HG03378 (cell line): ENCODE measurements at regions not wholly inside any gene's neighbourhood (a gene's known extent, or its start where the extent isn't known, plus 50 kb on each side); places are given as distances from the start of the nearest gene placed in this dataset.
A peak's percentile ranks its signal among the peaks of the same experiment; 100 is the strongest.
"Not testable (repeated sequence)": the region's sequence is repeated elsewhere in the genome, so short reads cannot be mapped to it uniquely, and the experiment has no call there.

ENCODE experiments used
- ATAC-seq: cut with Tn5 transposase; IDR thresholded peaks from one replicate; pipeline ENCODE4 v1.9.1; 2021; ENCODE audit warnings: mild to moderate bottlenecking, moderate library complexity; ENCODE audit not compliant: unreplicated experiment

DNA sequence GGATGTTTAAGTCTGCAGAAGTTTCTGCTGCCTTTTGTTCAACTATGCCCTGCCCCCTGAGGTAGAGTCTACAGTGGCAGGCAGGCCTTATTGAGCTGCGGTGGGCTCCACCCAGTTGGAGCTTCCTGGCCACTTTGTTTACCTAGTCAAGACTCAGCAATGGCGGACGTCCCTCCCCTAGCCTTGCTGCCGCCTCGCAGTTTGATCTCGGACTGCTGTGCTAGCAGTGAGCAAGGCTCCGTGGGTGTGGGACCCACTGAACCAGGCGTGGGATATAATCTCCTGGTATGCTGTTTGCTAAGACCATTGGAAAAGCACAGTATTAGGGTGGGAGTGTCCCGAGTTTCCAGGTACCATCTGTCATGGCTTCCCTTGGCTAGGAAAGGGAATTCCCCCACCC lies 79.4 kb upstream of the RPS6KA6 start:
- not testable (repeated sequence) for ATAC-seq

DNA sequence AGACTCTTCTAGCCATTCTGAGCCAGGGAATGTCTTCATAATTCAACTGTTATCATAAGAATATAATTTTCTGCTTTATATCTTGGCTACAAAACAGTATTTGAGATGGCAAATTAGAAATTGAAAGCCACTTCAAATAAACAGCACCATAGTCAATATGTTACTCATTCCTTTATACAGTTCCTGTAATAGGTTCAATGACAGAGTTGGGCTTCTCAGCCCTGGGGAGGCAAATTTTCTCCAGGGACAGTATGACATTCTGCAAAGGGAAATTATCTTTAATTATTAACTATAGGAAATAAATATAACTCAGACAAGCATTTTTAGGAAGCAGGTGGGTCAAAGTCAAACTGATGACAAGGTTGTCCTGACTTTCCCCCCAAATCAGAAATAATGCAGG lies 71.9 kb upstream of the RPS6KA6 start:
- peak; percentile 61 for ATAC-seq

DNA sequence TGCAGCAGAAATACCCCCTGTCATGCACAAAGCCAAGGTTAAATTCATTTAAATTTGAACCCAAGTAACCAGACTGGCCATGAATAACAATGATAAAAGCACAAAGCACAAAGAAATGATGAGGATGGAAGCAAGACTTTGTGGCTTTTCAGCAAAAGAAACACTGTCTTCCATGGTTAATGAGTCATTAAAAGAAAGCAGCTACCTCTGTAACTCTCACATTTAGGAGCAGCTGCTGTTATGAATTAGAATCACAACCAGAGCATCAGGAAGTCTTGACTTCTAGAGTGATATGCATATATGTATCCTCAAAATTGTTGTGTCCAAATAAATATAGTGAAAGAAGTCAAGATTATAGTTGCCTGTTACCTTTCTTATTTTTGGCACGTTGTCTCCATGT lies 70.7 kb upstream of the RPS6KA6 start:
- ATAC-seq, result no peak

DNA sequence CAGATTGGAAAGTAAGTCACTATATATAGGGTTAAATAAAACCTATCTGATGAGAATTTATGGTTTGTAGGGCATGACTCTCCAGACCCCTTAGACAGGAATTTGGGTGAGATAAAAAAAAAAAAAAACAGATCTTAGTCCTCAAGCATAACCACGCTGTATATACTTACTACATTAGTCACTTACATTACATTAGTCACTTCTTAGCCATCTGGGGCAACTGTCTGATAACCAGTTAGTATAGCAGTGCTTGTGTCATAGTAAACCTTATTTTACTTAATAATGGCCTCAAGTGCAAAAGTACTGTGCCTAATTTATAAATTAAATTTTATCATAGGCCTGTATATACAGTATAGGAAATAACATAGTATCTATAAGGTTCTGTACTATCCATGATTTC lies 60.2 kb upstream of the RPS6KA6 start:
- ATAC-seq, result no peak

DNA sequence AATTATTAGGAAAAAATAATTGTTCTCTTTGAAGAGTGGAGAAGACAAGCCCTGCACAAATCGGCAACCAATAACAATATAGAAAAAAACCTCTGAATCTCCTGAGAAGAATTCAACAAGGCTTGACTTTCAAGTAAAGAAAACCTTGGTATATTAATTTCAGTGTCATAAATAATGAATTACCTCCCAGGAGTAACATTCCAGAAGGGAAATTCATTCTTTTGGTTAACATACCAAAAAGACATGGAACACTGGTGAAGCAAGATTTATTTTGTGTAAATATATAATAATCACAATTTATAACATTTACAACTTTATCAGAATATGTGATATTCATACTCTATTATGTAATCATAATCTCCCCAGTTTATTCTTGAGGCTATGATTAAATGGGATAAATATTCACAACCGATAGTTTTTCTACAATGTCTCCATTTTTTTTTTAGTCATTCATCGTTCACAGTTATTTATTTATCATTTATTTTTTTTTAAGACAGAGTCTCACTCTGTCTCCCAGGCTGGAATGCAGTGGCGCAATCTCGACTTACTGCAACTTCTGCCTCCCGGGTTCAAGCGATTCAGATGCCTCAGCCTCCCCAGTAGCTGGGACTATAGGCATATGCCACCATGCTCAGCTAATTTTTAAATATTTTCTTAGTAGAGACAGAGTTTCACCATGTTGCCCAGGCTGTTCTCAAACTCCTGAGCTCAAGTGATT lies 53.0 kb upstream of the RPS6KA6 start:
- no peak for ATAC-seq
